HFFc6 (cell line): ENCODE measurements at regions not wholly inside any gene's neighbourhood (a gene's known extent, or its start where the extent isn't known, plus 50 kb on each side); places are given as distances from the start of the nearest gene placed in this dataset.
"Not testable (repeated sequence)": the region's sequence is repeated elsewhere in the genome, so short reads cannot be mapped to it uniquely, and the experiment has no call there.

Source experiments
- DNase-seq: peaks from one replicate; pipeline ENCODE4 v3.0.0-alpha.2; 2018
- H3K27ac Mint-ChIP-seq: 2 replicates; pipeline ENCODE4 v1.8.0; 2020; ENCODE audit warnings: mild to moderate bottlenecking, mixed read lengths
- H3K27me3 Mint-ChIP-seq: 2 replicates; pipeline ENCODE4 v1.8.0; 2021; ENCODE audit warnings: mild to moderate bottlenecking, moderate library complexity, mixed read lengths; ENCODE audit not compliant: insufficient read depth
- H3K36me3 Mint-ChIP-seq: 2 replicates; pipeline ENCODE4 v1.8.0; 2021; ENCODE audit warnings: low read depth, mixed read lengths
- H3K4me1 Mint-ChIP-seq: 2 replicates; pipeline ENCODE4 v1.8.0; 2020; ENCODE audit warnings: low read depth, mixed read lengths
- H3K4me3 Mint-ChIP-seq: 2 replicates; pipeline ENCODE4 v1.8.0; 2020; ENCODE audit warnings: mild to moderate bottlenecking, moderate library complexity, mixed read lengths
- H3K9me3 Mint-ChIP-seq: 2 replicates; pipeline ENCODE4 v1.8.0; 2020; ENCODE audit warnings: mild to moderate bottlenecking, mixed read lengths
- CTCF ChIP-seq: fragments of 200-600 bp; sonication (generic); IDR thresholded peaks from 2 replicates; pipeline ENCODE4 v1.5.0; 2021; ENCODE audit warnings: antibody characterized with exemption, mild to moderate bottlenecking

GRCh38 chr16:35102780-35103403 lies 1643.5 kb downstream of the TP53TG3F start:
- Mint-ChIP-seq H3K27ac (no peak overlapping the region), H3K4me1 (no peaks in the 10 kb centered on the region), H3K27me3 (no peaks in the 10 kb centered on the region), H3K36me3 (no peaks in the 10 kb centered on the region), H3K4me3 (no peak overlapping the region), H3K9me3 (peaks cover 14% of the 10 kb centered on the region)
- DNase-seq, result no peak
- peak; percentile 53; the same call in 1 of the 2 replicates for TF ChIP-seq CTCF

GRCh38 chr16:35111772-35112171 lies 1652.4 kb downstream of the TP53TG3F start:
- H3K9me3 Mint-ChIP-seq, result peaks cover 21% of the 10 kb centered on the region

GRCh38 chr16:35131429-35131828 lies 1672.0 kb downstream of the TP53TG3F start:
- Mint-ChIP-seq H3K36me3 (no peaks in the 10 kb centered on the region), H3K27me3 (no peaks in the 10 kb centered on the region; the same call in 1 of the 2 replicates), H3K4me1 (no peaks in the 10 kb centered on the region), H3K27ac (no peak overlapping the region), H3K9me3 (no peaks in the 10 kb centered on the region; the same call in 1 of the 2 replicates), H3K4me3 (no peak overlapping the region)
- no peak for TF ChIP-seq CTCF
- no peak for DNase-seq

More at GRCh38 chr16:35111772-35112171, 1652.4 kb downstream of the TP53TG3F start:
- not testable (repeated sequence) for H3K27ac Mint-ChIP-seq, H3K27me3 Mint-ChIP-seq, H3K36me3 Mint-ChIP-seq, DNase-seq, H3K4me3 Mint-ChIP-seq, H3K4me1 Mint-ChIP-seq

- Mint-ChIP-seq H3K4me3 (no peak overlapping the region), H3K27me3 (no peaks in the 10 kb centered on the region; the same call in 1 of the 2 replicates), H3K27ac (no peak overlapping the region), H3K4me1 (no peaks in the 10 kb centered on the region), H3K36me3 (no peaks in the 10 kb centered on the region), H3K9me3 (no peaks in the 10 kb centered on the region; the same call in 1 of the 2 replicates)
- no peak for DNase-seq
- no peak for TF ChIP-seq CTCF
Observed at GRCh38 chr16:35134471-35134870, 1675.1 kb downstream of the TP53TG3F start.

GRCh38 chr16:35140293-35140986 lies 1681.0 kb downstream of the TP53TG3F start:
- H3K4me3 Mint-ChIP-seq, result no peak overlapping the region
- H3K36me3 Mint-ChIP-seq, result peaks cover 10% of the 10 kb centered on the region
- no peak for TF ChIP-seq CTCF

GRCh38 chr16:35141303-35141702 lies 1681.9 kb downstream of the TP53TG3F start:
- H3K4me3 Mint-ChIP-seq, result no peak overlapping the region
- H3K36me3 Mint-ChIP-seq, result peaks cover 10% of the 10 kb centered on the region
- DNase-seq, result no peak
- H3K9me3 Mint-ChIP-seq, result peaks cover 41% of the 10 kb centered on the region
- H3K4me1 Mint-ChIP-seq, result no peaks in the 10 kb centered on the region
- TF ChIP-seq CTCF, result no peak
- no peak overlapping the region for H3K27ac Mint-ChIP-seq
- peaks cover 3% of the 10 kb centered on the region for H3K27me3 Mint-ChIP-seq

More at GRCh38 chr16:35140293-35140986, 1681.0 kb downstream of the TP53TG3F start:
- no peak for DNase-seq
- H3K9me3 Mint-ChIP-seq, result peaks cover 38% of the 10 kb centered on the region
- peaks cover 2% of the 10 kb centered on the region; the same call in 1 of the 2 replicates for H3K27me3 Mint-ChIP-seq
- H3K4me1 Mint-ChIP-seq, result no peaks in the 10 kb centered on the region
- no peak overlapping the region for H3K27ac Mint-ChIP-seq
